ENCODE measurements at regions not wholly inside any gene's neighbourhood (a gene's known extent, or its start where the extent isn't known, plus 50 kb on each side); places are given as distances from the start of the nearest gene placed in this dataset.

GRCh38 chr16:9500872-9501271, 409.4 kb downstream of the HAPSTR1 start:
- no peak overlapping the region for H3K27ac ChIP-seq
- H3K4me1 ChIP-seq, result no peaks in the 10 kb centered on the region
- no peak for DNase-seq
- intact Hi-C loops (cut with DNase I; ENCODE audit: low total_unique reads), result no loop called here
- no peaks in the 10 kb centered on the region for H3K27me3 ChIP-seq
- no peak for TF ChIP-seq CTCF (IDR thresholded peaks at IDR 0.05)
- H3K4me3 ChIP-seq, result no peak overlapping the region
- H3K36me3 ChIP-seq, result no peaks in the 10 kb centered on the region
- H3K9me3 ChIP-seq, result no peaks in the 10 kb centered on the region

- Histone ChIP-seq H3K9me3 (no peaks in the 10 kb centered on the region), H3K4me1 (no peaks in the 10 kb centered on the region), H3K4me3 (no peak overlapping the region), H3K27me3 (no peaks in the 10 kb centered on the region), H3K36me3 (no peaks in the 10 kb centered on the region), H3K27ac (no peak overlapping the region)
- intact Hi-C loops (cut with DNase I; ENCODE audit: low total_unique reads), result no loop called here
- no peak for DNase-seq
- TF ChIP-seq POLR2A (IDR thresholded peaks at IDR 0.05), result no peak
- no peak for TF ChIP-seq CTCF (IDR thresholded peaks at IDR 0.05)
Measured at GRCh38 chr16:9503251-9503984, 412.0 kb downstream of the HAPSTR1 start.

- Histone ChIP-seq H3K4me3 (no peak overlapping the region), H3K27ac (no peak overlapping the region), H3K36me3 (no peaks in the 10 kb centered on the region), H3K4me1 (no peaks in the 10 kb centered on the region), H3K9me3 (no peaks in the 10 kb centered on the region), H3K27me3 (no peaks in the 10 kb centered on the region)
- TF ChIP-seq POLR2A (IDR thresholded peaks at IDR 0.05), result no peak
- no peak for TF ChIP-seq CTCF (IDR thresholded peaks at IDR 0.05)
- no peak for DNase-seq
- intact Hi-C loops (cut with DNase I; ENCODE audit: low total_unique reads), result no loop called here
Measured at GRCh38 chr16:9508328-9508936, 417.0 kb downstream of the HAPSTR1 start.

- Histone ChIP-seq H3K27ac (no peak overlapping the region), H3K36me3 (no peaks in the 10 kb centered on the region), H3K27me3 (no peaks in the 10 kb centered on the region), H3K4me3 (no peak overlapping the region), H3K9me3 (no peaks in the 10 kb centered on the region), H3K4me1 (no peaks in the 10 kb centered on the region)
- intact Hi-C loops (cut with DNase I; ENCODE audit: low total_unique reads), result no loop called here
- DNase-seq, result no peak
- TF ChIP-seq POLR2A (IDR thresholded peaks at IDR 0.05), result no peak
- no peak for TF ChIP-seq CTCF (IDR thresholded peaks at IDR 0.05)
Measured at GRCh38 chr16:9509663-9510062, 418.2 kb downstream of the HAPSTR1 start.

GRCh38 chr16:9511389-9511788, 419.9 kb downstream of the HAPSTR1 start:
- Histone ChIP-seq H3K27me3 (no peaks in the 10 kb centered on the region), H3K9me3 (no peaks in the 10 kb centered on the region), H3K4me3 (no peak overlapping the region), H3K36me3 (no peaks in the 10 kb centered on the region), H3K4me1 (no peaks in the 10 kb centered on the region), H3K27ac (peak overlapping the region in 1 of 2 donors; percentile 18)
- intact Hi-C loops (cut with DNase I; ENCODE audit: low total_unique reads), result no loop called here
- DNase-seq, result peak in 1 of 2 donors; percentile 14
- TF ChIP-seq CTCF (IDR thresholded peaks at IDR 0.05) (no peak), POLR2A (IDR thresholded peaks at IDR 0.05) (no peak)

All from uterus (tissue), 3 donors.